K562 (cell line): ENCODE measurements at regions not wholly inside any gene's neighbourhood (a gene's known extent, or its start where the extent isn't known, plus 50 kb on each side); places are given as distances from the start of the nearest gene placed in this dataset.

ENCODE experiments used
- ATAC-seq: fragments of 200-7000 bp; cut with Tn5 transposase; 3 replicates; pipeline ENCODE4 v1.9.1; 2020; ENCODE audit warnings: moderate library complexity
- BruUV-seq: library from RNA; stranded (reverse); fragments of 400-500 nt; replicated peaks from 2 replicates; lab custom pipeline; 2021; lab: Mats Ljungman, UMichigan
- CTCF ChIA-PET: fragments of 300-600 bp; formaldehyde crosslinking; extraction: SDS; loops from one replicate; lab custom pipeline; 2021; ENCODE audit warnings: low intra/inter-chr PET ratio; lab: Yijun Ruan, JAX
- POLR2A ChIA-PET: fragments of 300-600, 350-650 bp; sonication (Branson Sonifier 250); formaldehyde crosslinking; extraction: SDS; loops from one replicate; lab custom pipeline; 2021; ENCODE audit warnings: antibody characterized with exemption, inconsistent platforms; lab: Yijun Ruan, JAX
- DNase-seq, 4 experiments: peaks; one replicate each; pipeline versions ENCODE4 v3.0.0 to v3.0.0-alpha.2; 2011 to 2018; ENCODE audit warnings: low spot score in 3 of 4, mixed read lengths in 3 of 4; ENCODE audit errors: extremely low read depth in 1 of 4
- FAIRE-seq: peaks from 2 replicates; lab custom pipeline; 2011; peaks lifted over from hg19 to GRCh38; lab: Jason Lieb, UNC
- H2AFZ ChIP-seq: 2 replicates; pipeline ENCODE4 v1.6.0; 2011; ENCODE audit warnings: low read depth, low read length, control low read depth, inconsistent platforms
- H3K27ac ChIP-seq: fragments of 200-600 bp; 3 replicates; pipeline ENCODE4 v1.8.0; 2011; ENCODE audit warnings: low read depth, mild to moderate bottlenecking, control low read depth, inconsistent platforms, low read length, moderate library complexity, mixed read lengths; ENCODE audit errors: extremely low read depth
- H3K27me3 ChIP-seq, 2 experiments: fragments of 300-600 bp in 1 of 2; 2 replicates in 1 of 2; 3 replicates in 1 of 2; pipeline versions ENCODE4 v1.6.0 to v1.8.0; 2011; ENCODE audit warnings: inconsistent platforms in 2 of 2, low read length in 2 of 2, mild to moderate bottlenecking in 1 of 2, mixed read lengths in 1 of 2, moderate library complexity in 1 of 2; ENCODE audit not compliant: control insufficient read depth in 2 of 2, insufficient read depth in 2 of 2
- H3K36me3 ChIP-seq: fragments of 300-600 bp; 3 replicates; pipeline ENCODE4 v1.8.0; 2011; ENCODE audit warnings: mild to moderate bottlenecking, low read length, inconsistent platforms; ENCODE audit not compliant: control insufficient read depth, insufficient read depth
- H3K4me1 ChIP-seq, 2 experiments: fragments of 200-600 bp in 1 of 2; replicated peaks in 1 of 2; 2 replicates in 1 of 2; 3 replicates in 1 of 2; pipeline versions ENCODE4 v1.5.1 to v1.8.0; 2011; ENCODE audit warnings: inconsistent platforms in 2 of 2, low read length in 2 of 2, mild to moderate bottlenecking in 1 of 2, mixed read lengths in 1 of 2, moderate library complexity in 1 of 2; ENCODE audit not compliant: control insufficient read depth in 2 of 2, insufficient read depth in 2 of 2
- H3K4me2 ChIP-seq: 2 replicates; pipeline ENCODE4 v1.6.1; 2011; ENCODE audit warnings: low read length, control low read depth, inconsistent platforms, mixed read lengths; ENCODE audit not compliant: insufficient read depth
- H3K4me3 ChIP-seq: fragments of 200-600 bp; sonication (generic), shearing (Covaris generic); 2 replicates; pipeline ENCODE4 v1.5.1; 2016; ENCODE audit warnings: control low read depth, inconsistent platforms
- H3K79me2 ChIP-seq: fragments of 200-600 bp; 3 replicates; pipeline ENCODE4 v1.8.0; 2011; ENCODE audit warnings: low read length, inconsistent platforms; ENCODE audit not compliant: control insufficient read depth, insufficient read depth
- H3K9ac ChIP-seq, 2 experiments: 2 replicates each; pipeline versions ENCODE4 v1.6.0 to v1.6.1; 2011; ENCODE audit warnings: low read depth in 2 of 2, low read length in 2 of 2, control low read depth in 1 of 2, inconsistent platforms in 1 of 2, mild to moderate bottlenecking in 1 of 2, mixed read lengths in 1 of 2; ENCODE audit not compliant: insufficient read depth in 1 of 2
- H3K9me1 ChIP-seq: one replicate; pipeline ENCODE4 v1.6.0; 2011; ENCODE audit warnings: inconsistent platforms, mild to moderate bottlenecking, low read length, moderate library complexity; ENCODE audit not compliant: control insufficient read depth, insufficient read depth
- H3K9me3 ChIP-seq: replicated peaks from 2 replicates; pipeline ENCODE4 v1.5.1; 2011; ENCODE audit warnings: low read depth, low read length, inconsistent platforms; ENCODE audit not compliant: control insufficient read depth, insufficient read depth
- H4K20me1 ChIP-seq: replicated peaks from 2 replicates; pipeline ENCODE4 v1.6.1; 2011; ENCODE audit warnings: low read length, inconsistent platforms, mixed read lengths; ENCODE audit not compliant: control insufficient read depth, insufficient read depth
- ATF7 ChIP-seq: fragments of 450-650 bp; IDR thresholded peaks from 2 replicates; pipeline ENCODE4 v1.7.1; 2014; ENCODE audit warnings: mild to moderate bottlenecking, moderate library complexity
- DDX20 ChIP-seq: fragments of 450-650 bp; IDR thresholded peaks from 2 replicates; pipeline ENCODE4 v1.6.1; 2016; ENCODE audit warnings: missing genetic modification characterization, low read depth, mild to moderate bottlenecking, missing compliant biosample characterization, moderate library complexity
- DMBX1 ChIP-seq: fragments of 250-450 bp; sonication (Bioruptor Pico); IDR thresholded peaks from 2 replicates; pipeline ENCODE4 v1.8.0; 2022; ENCODE audit warnings: inconsistent platforms, mild to moderate bottlenecking, moderate library complexity, borderline replicate concordance
- NCOA2 ChIP-seq, 2 experiments: fragments of 450-650 bp; IDR thresholded peaks; 2 replicates each; pipeline ENCODE4 v1.6.1; 2018; ENCODE audit warnings: mild to moderate bottlenecking in 2 of 2, moderate library complexity in 1 of 2; ENCODE audit not compliant: partially characterized antibody in 2 of 2
- NR4A1 ChIP-seq, 2 experiments: fragments of 250-450 bp in 1 of 2; fragments of 450-650 bp in 1 of 2; sonication (Bioruptor Pico) in 1 of 2; IDR thresholded peaks; 2 replicates each; pipeline versions ENCODE4 v1.4.0 to v1.6.1; 2016 to 2020; ENCODE audit warnings: mild to moderate bottlenecking in 2 of 2, missing compliant biosample characterization in 1 of 2, missing genetic modification characterization in 1 of 2, moderate library complexity in 1 of 2
- STAG1 ChIP-seq: sonication (generic); formaldehyde crosslinking; IDR thresholded peaks from 2 replicates; pipeline ENCODE4 v1.5.0; 2020; ENCODE audit warnings: missing genetic modification reagents, borderline replicate concordance
- STAT5B ChIP-seq: fragments of 250-450 bp; sonication (Bioruptor Pico); IDR thresholded peaks from 2 replicates; pipeline ENCODE4 v1.8.0; 2021; ENCODE audit warnings: mild to moderate bottlenecking, inconsistent platforms
- ZBTB17 ChIP-seq: fragments of 450-650 bp; formaldehyde crosslinking; IDR thresholded peaks from 2 replicates; pipeline ENCODE4 v1.4.0; 2020; ENCODE audit warnings: mild to moderate bottlenecking
- ZNF124 ChIP-seq: sonication (generic); formaldehyde crosslinking; IDR thresholded peaks from 2 replicates; pipeline ENCODE4 v1.8.1; 2022; ENCODE audit warnings: missing genetic modification reagents
- ZNF146 ChIP-seq: IDR thresholded peaks from one replicate; pipeline ENCODE4 v1.6.1; 2018; ENCODE audit warnings: missing compliant biosample characterization; ENCODE audit not compliant: unreplicated experiment
- WGBS: fragments of 100-300 bp; shearing (Covaris generic); methylation state at CpG from one replicate; pipeline ENCODE4 v1.1.6; 2016; ENCODE audit warnings: low coverage, mixed read lengths; ENCODE audit not compliant: insufficient coverage; ENCODE audit errors: missing lambda C conversion rate; 5-methylcytosine and 5-hydroxymethylcytosine counted together
- in situ Hi-C: fragments of 300-500 bp; cut with MboI; formaldehyde crosslinking; loops from 4 replicates; pipeline ENCODE4 v1.15.0; 2018; ENCODE audit warnings: inconsistent platforms, mixed read lengths
- intact Hi-C: fragments of 100-400 bp; cut with micrococcal nuclease; formaldehyde crosslinking; loops from 2 replicates; pipeline ENCODE4 v1.14.2; 2022

GRCh38 chr2:67945940-67946339, 116.9 kb downstream of the C1D start:
- H3K4me2 ChIP-seq = no peak overlapping the region
- no TSS peak for BruUV-seq

GRCh38 chr2:67948057-67948456, 114.7 kb downstream of the C1D start:
- H3K4me1 ChIP-seq = no peaks in the 10 kb centered on the region
- no peaks in the 10 kb centered on the region for H3K9me3 ChIP-seq
- H3K27ac ChIP-seq = no peak overlapping the region
- in situ Hi-C loops (no loop called here), intact Hi-C loops (no loop called here)
- no peaks in the 10 kb centered on the region for H3K36me3 ChIP-seq
- FAIRE-seq (no peak), DNase-seq (no peak), ATAC-seq (no peak)
- no peak overlapping the region for H3K4me3 ChIP-seq
- no peaks in the 10 kb centered on the region for H3K79me2 ChIP-seq
- no peaks in the 10 kb centered on the region for H4K20me1 ChIP-seq
- TF ChIP-seq ZBTB17 (CRISPR knock-in tag) (peak; percentile 90), ATF7 (no peak)
- H3K27me3 ChIP-seq = no peaks in the 10 kb centered on the region
- no TSS peak for BruUV-seq
- H3K9ac ChIP-seq = no peak overlapping the region
- no peaks in the 10 kb centered on the region for H3K9me1 ChIP-seq
- ChIA-PET POLR2A (no interaction called here), CTCF (no interaction called here)
- H3K4me2 ChIP-seq = no peak overlapping the region
- H2AFZ ChIP-seq = no peak overlapping the region

More at GRCh38 chr2:67945940-67946339, 116.9 kb downstream of the C1D start:
- ChIA-PET POLR2A (no interaction called here), CTCF (no interaction called here)
- Histone ChIP-seq H2AFZ (no peak overlapping the region), H3K4me3 (no peak overlapping the region), H3K27me3 (no peaks in the 10 kb centered on the region; a peak in 2 of 5 replicates), H3K9ac (no peak overlapping the region), H3K9me1 (no peaks in the 10 kb centered on the region), H3K79me2 (no peaks in the 10 kb centered on the region), H3K4me1 (no peaks in the 10 kb centered on the region), H4K20me1 (no peaks in the 10 kb centered on the region), H3K27ac (no peak overlapping the region), H3K9me3 (no peaks in the 10 kb centered on the region), H3K36me3 (no peaks in the 10 kb centered on the region)
- FAIRE-seq (no peak), DNase-seq (no peak), ATAC-seq (no peak)
- in situ Hi-C loops (no loop called here), intact Hi-C loops (no loop called here)
- WGBS = 0% methylated on average over 4 of the region's 4 CpGs
- TF ChIP-seq STAT5B (CRISPR knock-in tag) (no peak), ZNF146 (CRISPR knock-in tag) (no peak), ZNF124 (no peak), STAG1 (CRISPR knock-in tag) (no peak), DDX20 (no peak), NCOA2 (IDR thresholded peaks at IDR 0.05; ENCODE audit: partially characterized antibody in 2 of 2) (no peak), DMBX1 (CRISPR knock-in tag) (no peak), NR4A1 (CRISPR knock-in tag; IDR thresholded peaks at IDR 0.05) (no peak), NR4A1 (tag; IDR thresholded peaks at IDR 0.05) (no peak)
